Fibroblast of lung (primary cell): ENCODE measurements at regions not wholly inside any gene's neighbourhood (a gene's known extent, or its start where the extent isn't known, plus 50 kb on each side); places are given as distances from the start of the nearest gene placed in this dataset.

Source experiments
- DNase-seq, 2 donors: peaks; one replicate each; pipeline versions ENCODE4 v3.0.0 to v3.0.0-alpha.2; 2010; ENCODE audit warnings: low read depth in 2 of 2
- H2AFZ ChIP-seq: 2 replicates; pipeline ENCODE4 v1.5.1; 2012; ENCODE audit warnings: low read length, control low read depth, inconsistent platforms
- H3K27ac ChIP-seq: 2 replicates; pipeline ENCODE4 v1.5.1; 2011; ENCODE audit warnings: low read length, control low read depth; ENCODE audit not compliant: insufficient read depth
- H3K27me3 ChIP-seq: 2 replicates; pipeline ENCODE4 v1.5.1; 2011; ENCODE audit warnings: mild to moderate bottlenecking, low read length; ENCODE audit not compliant: control insufficient read depth, insufficient read depth
- H3K36me3 ChIP-seq: 2 replicates; pipeline ENCODE4 v1.5.1; 2011; ENCODE audit warnings: low read length; ENCODE audit not compliant: control insufficient read depth, insufficient read depth
- H3K4me1 ChIP-seq: 2 replicates; pipeline ENCODE4 v1.5.1; 2011; ENCODE audit warnings: low read length; ENCODE audit not compliant: control insufficient read depth, insufficient read depth; ENCODE audit errors: extremely low read depth
- H3K4me2 ChIP-seq: 2 replicates; pipeline ENCODE4 v1.5.1; 2011; ENCODE audit warnings: low read length, control low read depth; ENCODE audit not compliant: insufficient read depth; ENCODE audit errors: extremely low read depth
- H3K4me3 ChIP-seq, 4 experiments: fragments of 200-600 bp in 1 of 4; sonication (generic) in 1 of 4; replicated peaks in 1 of 4; 2 replicates each; pipeline ENCODE4 v1.5.1; 2011 to 2016; ENCODE audit warnings: low read length in 4 of 4, low read depth in 3 of 4, mild to moderate bottlenecking in 3 of 4, control low read depth in 2 of 4, inconsistent platforms in 1 of 4, mixed read lengths in 1 of 4; ENCODE audit not compliant: insufficient read depth in 1 of 4; ENCODE audit errors: control extremely low read depth in 1 of 4
- H3K79me2 ChIP-seq: 2 replicates; pipeline ENCODE4 v1.5.1; 2012; ENCODE audit warnings: mild to moderate bottlenecking, low read length, inconsistent platforms; ENCODE audit not compliant: control insufficient read depth, insufficient read depth
- H3K9ac ChIP-seq: 2 replicates; pipeline ENCODE4 v1.5.1; 2011; ENCODE audit warnings: mild to moderate bottlenecking, low read length, control low read depth; ENCODE audit not compliant: insufficient read depth
- H3K9me3 ChIP-seq: 2 replicates; pipeline ENCODE4 v1.5.1; 2012; ENCODE audit warnings: low read depth, low read length; ENCODE audit not compliant: control insufficient read depth, insufficient read depth
- H4K20me1 ChIP-seq: 2 replicates; pipeline ENCODE4 v1.5.1; 2011; ENCODE audit warnings: low read length; ENCODE audit not compliant: control insufficient read depth, insufficient read depth; ENCODE audit errors: extremely low read depth
- CTCF ChIP-seq, 2 donors: IDR thresholded peaks in 1 of 2; conservative IDR thresholded peaks in 1 of 2; 1 replicate in 1 of 2; 2 replicates in 1 of 2; pipeline ENCODE4 v1.5.1; 2011 to 2012; ENCODE audit warnings: low read length in 2 of 2, control low read depth in 1 of 2, inconsistent platforms in 1 of 2, low read depth in 1 of 2, mild to moderate bottlenecking in 1 of 2
- EZH2 ChIP-seq: IDR thresholded peaks from 2 replicates; pipeline ENCODE4 v1.5.1; 2012; ENCODE audit warnings: low read length, control low read depth, mild to moderate bottlenecking; ENCODE audit errors: missing control alignments

- no peaks in the 10 kb centered on the region for H4K20me1 ChIP-seq
- no peaks in the 10 kb centered on the region for H3K27me3 ChIP-seq
- no peaks in the 10 kb centered on the region for H3K9me3 ChIP-seq
- H2AFZ ChIP-seq: no peak overlapping the region
- no peak overlapping the region for H3K4me3 ChIP-seq
- H3K4me1 ChIP-seq: no peaks in the 10 kb centered on the region
- no peak for DNase-seq
- H3K9ac ChIP-seq: no peak overlapping the region
- H3K36me3 ChIP-seq: no peaks in the 10 kb centered on the region
- no peak overlapping the region for H3K27ac ChIP-seq
- TF ChIP-seq CTCF (conservative IDR thresholded peaks at IDR 0.05 in 1 of 2, IDR thresholded peaks at IDR 0.05 in 1 of 2; ENCODE audit: low read depth in 1 of 2, low read length in 2 of 2): no peak
- no peak overlapping the region for H3K4me2 ChIP-seq
- no peaks in the 10 kb centered on the region for H3K79me2 ChIP-seq
Measured at GRCh38 chr1:30487042-30487441, 236.3 kb downstream of the MATN1 start.

- Histone ChIP-seq H2AFZ (no peak overlapping the region), H4K20me1 (no peaks in the 10 kb centered on the region), H3K4me2 (no peak overlapping the region), H3K36me3 (no peaks in the 10 kb centered on the region), H3K27me3 (no peaks in the 10 kb centered on the region), H3K9me3 (no peaks in the 10 kb centered on the region), H3K27ac (no peak overlapping the region), H3K79me2 (no peaks in the 10 kb centered on the region), H3K4me3 (no peak overlapping the region), H3K4me1 (no peaks in the 10 kb centered on the region), H3K9ac (no peak overlapping the region)
- no peak for DNase-seq
- TF ChIP-seq EZH2: no peak
- TF ChIP-seq CTCF (conservative IDR thresholded peaks at IDR 0.05 in 1 of 2, IDR thresholded peaks at IDR 0.05 in 1 of 2; ENCODE audit: low read depth in 1 of 2, low read length in 2 of 2): no peak
Measured at GRCh38 chr1:30485072-30485471, 238.3 kb downstream of the MATN1 start.

GRCh38 chr1:30484668-30485067, 238.7 kb downstream of the MATN1 start:
- no peak overlapping the region for H3K27ac ChIP-seq
- no peaks in the 10 kb centered on the region for H3K9me3 ChIP-seq
- no peaks in the 10 kb centered on the region for H3K27me3 ChIP-seq
- no peak overlapping the region for H3K9ac ChIP-seq
- DNase-seq: no peak
- no peaks in the 10 kb centered on the region for H3K4me1 ChIP-seq
- H3K4me3 ChIP-seq: no peak overlapping the region
- H2AFZ ChIP-seq: no peak overlapping the region
- TF ChIP-seq CTCF (conservative IDR thresholded peaks at IDR 0.05 in 1 of 2, IDR thresholded peaks at IDR 0.05 in 1 of 2; ENCODE audit: low read depth in 1 of 2, low read length in 2 of 2): no peak
- no peak for TF ChIP-seq EZH2
- H4K20me1 ChIP-seq: no peaks in the 10 kb centered on the region
- H3K36me3 ChIP-seq: no peaks in the 10 kb centered on the region
- no peaks in the 10 kb centered on the region for H3K79me2 ChIP-seq
- no peak overlapping the region for H3K4me2 ChIP-seq
